Right lobe of liver (tissue), 6 donors: ENCODE measurements at regions not wholly inside any gene's neighbourhood (a gene's known extent, or its start where the extent isn't known, plus 50 kb on each side); places are given as distances from the start of the nearest gene placed in this dataset.
"Not testable (repeated sequence)": the region's sequence is repeated elsewhere in the genome, so short reads cannot be mapped to it uniquely, and the experiment has no call there.

Source experiments
- ATAC-seq, 4 donors: fragments of 200-7000 bp; cut with Tn5 transposase; one replicate each; pipeline ENCODE4 v1.9.1; 2020; ENCODE audit warnings: mild to moderate bottlenecking in 4 of 4, moderate library complexity in 4 of 4
- DNase-seq, 3 donors: peaks; one replicate each; pipeline ENCODE4 v3.0.0-alpha.2; 2020
- H3K27ac ChIP-seq, 3 donors: fragments of 200-600 bp; one replicate each; pipeline ENCODE4 v1.8.0; 2022
- H3K27me3 ChIP-seq, 2 donors: fragments of 200-600 bp; one replicate each; pipeline ENCODE4 v1.8.0; 2022
- H3K36me3 ChIP-seq, 4 donors: fragments of 200-600 bp; sonication (generic) in 1 of 4; one replicate each; pipeline versions ENCODE4 v1.5.1 to v1.8.0; 2017 to 2022; ENCODE audit warnings: control low read depth in 1 of 4
- H3K4me1 ChIP-seq, 4 donors: fragments of 200-600 bp; sonication (generic) in 1 of 4; one replicate each; pipeline versions ENCODE4 v1.5.1 to v1.8.0; 2017 to 2022; ENCODE audit warnings: control low read depth in 1 of 4
- H3K4me3 ChIP-seq, 3 donors: fragments of 200-600 bp; one replicate each; pipeline ENCODE4 v1.8.0; 2022
- H3K9me3 ChIP-seq, 4 donors: fragments of 200-600 bp; sonication (generic) in 1 of 4; one replicate each; pipeline versions ENCODE4 v1.5.1 to v1.8.0; 2017 to 2022; ENCODE audit warnings: control low read depth in 1 of 4
- POLR2A ChIP-seq: fragments of 450-650 bp; IDR thresholded peaks from one replicate; pipeline ENCODE4 v1.6.1; 2017; ENCODE audit warnings: antibody characterized with exemption, mild to moderate bottlenecking
- WGBS: methylation state at CpG from one replicate; pipeline ENCODE4 v1.1.6; 2018; ENCODE audit warnings: low coverage, low lambda C conversion rate; ENCODE audit not compliant: insufficient coverage; ENCODE audit errors: missing lambda C conversion rate; 5-methylcytosine and 5-hydroxymethylcytosine counted together
- intact Hi-C, 2 donors: fragments of 100-400 bp; cut with DNase I; formaldehyde crosslinking; loops; one replicate each; pipeline versions ENCODE4 v1.11.2 to v1.14.1; 2022
- TF ChIP-seq, protein P1 (sequence below), 4 donors: fragments of 200-600 bp in 3 of 4; fragments of 450-650 bp in 1 of 4; IDR thresholded peaks; one replicate each; pipeline versions ENCODE4 v1.5.1 to v1.8.0; 2016 to 2022; ENCODE audit warnings: antibody characterized with exemption in 4 of 4, mild to moderate bottlenecking in 2 of 4
- donor health status: DM: no; HTN: yes; CAD: no.
- donor health status: DM: no; HTN: no; CAD: no.
- donor health status: DM: no; HTN: no; CAD: no.
- donor health status: DM: no; HTN: yes; CAD: no.
- donor health status: DM: no; HTN: yes; CAD: no.

DNA sequence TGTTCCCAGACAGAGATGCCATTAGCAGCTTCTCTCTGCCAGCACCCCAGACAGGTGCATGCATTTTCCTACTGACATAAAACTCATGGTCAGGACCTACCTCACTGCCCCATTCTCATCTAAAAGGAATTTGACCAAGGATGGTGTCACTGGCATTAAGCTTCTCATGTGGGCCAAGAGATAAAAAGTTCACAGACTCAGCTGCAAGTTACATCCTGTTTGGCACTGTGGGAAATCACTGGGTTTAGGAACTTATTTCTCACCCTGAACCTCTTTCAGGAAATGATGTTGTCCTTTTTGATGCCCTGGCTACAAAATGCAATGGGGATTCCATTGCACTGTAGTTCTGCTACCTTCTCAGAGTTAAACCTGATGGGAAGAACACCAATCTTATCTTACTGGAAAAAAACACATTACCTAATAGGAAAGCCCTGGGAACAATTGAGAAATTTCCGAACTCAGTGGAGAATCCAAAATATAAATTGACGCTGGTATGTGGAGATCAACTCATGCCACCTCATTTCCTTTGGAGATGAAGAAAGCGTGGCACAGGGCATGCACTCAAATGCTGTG lies 252.1 kb upstream of the COPS8 start:
- Histone ChIP-seq H3K27ac (no peak overlapping the region), H3K36me3 (no peaks in the 10 kb centered on the region), H3K4me1 (peaks cover 0 to 35% (median 15%) of the 10 kb centered on the region in 4 donors), H3K4me3 (no peak overlapping the region), H3K27me3 (no peaks in the 10 kb centered on the region), H3K9me3 (no peaks in the 10 kb centered on the region)
- TF ChIP-seq, protein P1, sequence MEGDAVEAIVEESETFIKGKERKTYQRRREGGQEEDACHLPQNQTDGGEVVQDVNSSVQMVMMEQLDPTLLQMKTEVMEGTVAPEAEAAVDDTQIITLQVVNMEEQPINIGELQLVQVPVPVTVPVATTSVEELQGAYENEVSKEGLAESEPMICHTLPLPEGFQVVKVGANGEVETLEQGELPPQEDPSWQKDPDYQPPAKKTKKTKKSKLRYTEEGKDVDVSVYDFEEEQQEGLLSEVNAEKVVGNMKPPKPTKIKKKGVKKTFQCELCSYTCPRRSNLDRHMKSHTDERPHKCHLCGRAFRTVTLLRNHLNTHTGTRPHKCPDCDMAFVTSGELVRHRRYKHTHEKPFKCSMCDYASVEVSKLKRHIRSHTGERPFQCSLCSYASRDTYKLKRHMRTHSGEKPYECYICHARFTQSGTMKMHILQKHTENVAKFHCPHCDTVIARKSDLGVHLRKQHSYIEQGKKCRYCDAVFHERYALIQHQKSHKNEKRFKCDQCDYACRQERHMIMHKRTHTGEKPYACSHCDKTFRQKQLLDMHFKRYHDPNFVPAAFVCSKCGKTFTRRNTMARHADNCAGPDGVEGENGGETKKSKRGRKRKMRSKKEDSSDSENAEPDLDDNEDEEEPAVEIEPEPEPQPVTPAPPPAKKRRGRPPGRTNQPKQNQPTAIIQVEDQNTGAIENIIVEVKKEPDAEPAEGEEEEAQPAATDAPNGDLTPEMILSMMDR (IDR thresholded peaks at IDR 0.05), result no peak
- TF ChIP-seq POLR2A, result peak; percentile 33
- DNase-seq (no peak), ATAC-seq (peak in 2 of 4 donors; percentile 11 to 44)
- 43% methylated on average over 3 of the region's 3 CpGs for WGBS
- intact Hi-C loops, result loop anchor here in 1 of 2 donors (2.0 kb wide), 1 partner anchor 17 kb away; no protein-coding TSS in a partner anchor

DNA sequence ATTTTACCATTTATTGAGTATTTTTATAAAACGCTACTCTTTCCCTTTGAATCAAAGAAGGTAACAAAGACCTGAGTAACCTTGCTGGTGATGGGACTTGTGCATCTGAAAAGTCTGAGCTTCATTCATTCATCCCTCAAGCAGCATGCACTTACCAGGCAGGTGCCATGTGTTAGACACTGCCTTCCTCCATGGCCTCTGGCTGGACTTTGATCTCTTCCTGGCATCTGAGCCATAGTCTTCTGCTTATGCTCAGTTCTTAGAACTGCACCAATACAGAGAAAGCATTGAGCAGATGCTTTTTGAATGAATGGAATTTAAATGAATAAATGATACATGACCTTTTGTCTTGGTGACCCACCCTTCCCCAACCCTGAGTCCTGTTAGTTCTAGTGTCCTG lies 251.4 kb upstream of the COPS8 start:
- H3K27ac ChIP-seq, result no peak overlapping the region
- no peak for DNase-seq
- intact Hi-C loops, result no loop called here
- no peaks in the 10 kb centered on the region for H3K27me3 ChIP-seq
- WGBS, result 91% methylated on average over 1 of the region's 1 CpG
- no peaks in the 10 kb centered on the region for H3K9me3 ChIP-seq
- peaks cover 0 to 28% (median 13%) of the 10 kb centered on the region in 4 donors for H3K4me1 ChIP-seq
- ATAC-seq, result no peak
- TF ChIP-seq POLR2A, result no peak
- TF ChIP-seq, protein P1 (IDR thresholded peaks at IDR 0.05), result no peak
- no peak overlapping the region for H3K4me3 ChIP-seq
- H3K36me3 ChIP-seq, result no peaks in the 10 kb centered on the region

DNA sequence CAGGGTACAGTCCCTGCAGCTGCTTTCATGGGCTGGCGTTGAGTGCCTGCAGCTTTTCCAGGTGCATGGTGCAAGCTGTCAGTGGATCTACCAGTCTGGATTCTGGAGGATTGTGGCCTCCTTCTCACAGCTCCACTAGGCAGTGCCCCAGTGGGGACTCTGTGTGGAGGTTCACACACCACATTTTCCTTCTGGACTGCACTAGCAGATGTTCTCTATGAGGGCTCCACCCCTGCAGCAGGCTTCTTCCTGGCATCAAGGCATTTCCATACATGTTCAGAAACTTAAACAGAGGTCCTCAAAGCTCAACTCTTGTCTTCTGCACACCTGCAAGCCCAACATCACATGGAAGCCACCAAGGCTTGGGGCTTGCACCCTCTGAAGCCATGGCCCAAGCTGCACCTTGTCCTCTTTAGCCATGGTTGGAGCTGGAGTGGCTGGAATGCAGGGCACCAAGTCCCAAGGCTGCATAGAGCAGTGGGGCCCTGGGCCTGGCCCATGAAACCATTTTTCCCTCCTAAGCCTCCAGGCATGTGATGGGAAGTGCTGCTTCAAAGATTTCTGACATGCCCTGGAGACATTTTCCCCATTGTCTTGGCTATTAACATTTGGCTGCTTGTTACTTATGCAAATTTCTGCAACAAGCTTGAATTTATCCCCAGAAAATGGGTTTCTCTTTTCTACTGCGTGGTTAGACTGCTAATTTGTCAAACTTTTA lies 250.2 kb upstream of the COPS8 start:
- no peak for ATAC-seq
- DNase-seq, result no peak
- no peaks in the 10 kb centered on the region for H3K9me3 ChIP-seq
- H3K36me3 ChIP-seq, result no peaks in the 10 kb centered on the region
- 5% methylated on average over 1 of the region's 2 CpGs for WGBS
- peak overlapping the region in 1 of 3 donors; percentile 4 for H3K27ac ChIP-seq
- intact Hi-C loops, result no loop called here
- H3K4me1 ChIP-seq, result peaks cover 0 to 25% (median 11%) of the 10 kb centered on the region in 4 donors
- no peaks in the 10 kb centered on the region for H3K27me3 ChIP-seq
- H3K4me3 ChIP-seq, result no peak overlapping the region
- TF ChIP-seq, protein P1 (IDR thresholded peaks at IDR 0.05), result no peak
- TF ChIP-seq POLR2A, result no peak

DNA sequence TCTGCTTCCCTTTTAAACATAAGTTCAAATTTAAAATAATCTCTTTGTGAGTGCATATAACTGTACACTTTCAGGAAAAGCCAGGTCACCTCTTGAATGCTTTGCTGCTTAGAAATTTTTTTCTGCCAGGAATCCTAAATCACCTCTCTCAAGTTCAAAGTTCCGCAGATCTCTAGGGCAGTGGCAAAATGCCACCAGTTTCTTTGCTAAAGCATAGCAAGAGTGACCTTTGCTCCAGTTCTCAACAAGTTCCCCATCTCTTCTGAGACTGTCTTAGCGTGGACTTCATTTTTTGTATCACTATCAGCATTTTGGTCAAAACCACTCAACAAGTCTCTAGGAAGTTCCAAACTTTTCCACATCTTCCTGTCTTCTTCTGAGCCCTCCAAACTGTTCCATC lies 249.7 kb upstream of the COPS8 start:
- DNase-seq (peak in 1 of 3 donors; percentile 67), ATAC-seq (peak; percentile 36 to 63 (median 48))
- H3K4me3 ChIP-seq, H3K36me3 ChIP-seq, intact Hi-C loops, H3K9me3 ChIP-seq, H3K27me3 ChIP-seq: not testable (repeated sequence)
- 10% methylated on average over 2 of the region's 2 CpGs for WGBS
- Histone ChIP-seq H3K4me1 (peaks cover 0 to 25% (median 11%) of the 10 kb centered on the region in 4 donors), H3K27ac (peak overlapping the region in 1 of 3 donors; percentile 4)

DNA sequence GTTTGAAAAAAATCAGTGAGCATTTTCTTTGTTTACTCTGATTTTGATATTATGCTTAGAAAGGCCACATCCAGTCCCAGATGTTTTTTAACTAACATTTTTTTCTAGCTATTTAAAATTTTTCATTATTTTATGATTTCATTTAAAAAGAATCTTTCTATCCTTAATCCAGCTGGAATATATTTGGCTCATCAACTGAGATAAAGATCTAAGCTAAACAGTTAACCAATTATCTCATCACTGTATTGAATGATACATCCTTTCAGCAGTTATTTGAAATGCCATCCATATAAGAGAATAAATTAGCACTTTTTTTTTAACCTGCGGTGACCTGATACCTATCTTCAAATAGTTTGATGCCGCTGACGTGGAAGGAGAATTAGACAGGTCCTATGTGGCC lies 245.5 kb upstream of the COPS8 start:
- intact Hi-C loops, result no loop called here
- H3K27ac ChIP-seq, result no peak overlapping the region
- no peak for ATAC-seq

More for the DNA sequence above, 245.5 kb upstream of the COPS8 start:
- no peaks in the 10 kb centered on the region for H3K27me3 ChIP-seq
- H3K9me3 ChIP-seq, result no peaks in the 10 kb centered on the region
- 88% methylated on average over 3 of the region's 3 CpGs for WGBS
- no peaks in the 10 kb centered on the region for H3K36me3 ChIP-seq
- H3K4me3 ChIP-seq, result no peak overlapping the region
- TF ChIP-seq, protein P1 (IDR thresholded peaks at IDR 0.05), result no peak
- no peak for TF ChIP-seq POLR2A
- no peak for DNase-seq
- peaks cover 0 to 14% (median 7%) of the 10 kb centered on the region in 4 donors for H3K4me1 ChIP-seq
